Tibial nerve (tissue), 4 donors: ENCODE measurements at regions not wholly inside any gene's neighbourhood (a gene's known extent, or its start where the extent isn't known, plus 50 kb on each side); places are given as distances from the start of the nearest gene placed in this dataset.

Experiments
- EP300 ChIP-seq, 2 donors: sonication (generic); formaldehyde crosslinking; IDR thresholded peaks; one replicate each; pipeline ENCODE4 v1.6.1; 2017; ENCODE audit warnings: antibody characterized with exemption in 2 of 2, mild to moderate bottlenecking in 1 of 2
- POLR2A ChIP-seq, 2 donors: fragments of 450-650 bp; IDR thresholded peaks; one replicate each; pipeline ENCODE4 v1.6.1; 2017; ENCODE audit warnings: antibody characterized with exemption in 2 of 2, mild to moderate bottlenecking in 2 of 2, moderate library complexity in 2 of 2
- TF ChIP-seq, protein P1 (sequence below), 5 experiments: fragments of 200-600 bp in 3 of 5; fragments of 450-650 bp in 2 of 5; sonication (generic) in 3 of 5; IDR thresholded peaks; one replicate each; pipeline ENCODE4 v1.5.1; 2016 to 2019; ENCODE audit warnings: antibody characterized with exemption in 5 of 5, mild to moderate bottlenecking in 3 of 5, moderate library complexity in 2 of 5

DNA sequence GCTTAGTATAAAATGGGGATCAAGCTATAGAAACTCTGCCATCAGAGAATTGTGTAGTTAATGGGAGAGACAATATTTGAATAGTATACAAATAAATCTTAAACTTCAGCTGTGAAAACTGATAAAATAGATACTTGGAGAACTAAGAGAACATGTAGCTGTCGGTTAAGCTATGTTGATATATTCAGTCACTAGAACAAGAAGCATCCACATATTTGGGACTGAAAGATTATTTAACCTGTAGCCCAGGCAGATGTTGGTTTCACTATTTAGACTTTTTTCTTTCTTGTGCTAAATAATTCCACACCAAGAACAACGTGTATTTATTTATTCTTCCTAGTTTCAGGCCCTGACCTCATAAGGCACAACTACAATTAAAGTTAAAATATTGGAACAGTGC lies 521.0 kb upstream of the CCNG1 start:
- TF ChIP-seq POLR2A (IDR thresholded peaks at IDR 0.05) (no peak), EP300 (IDR thresholded peaks at IDR 0.05) (no peak)
- TF ChIP-seq, protein P1, sequence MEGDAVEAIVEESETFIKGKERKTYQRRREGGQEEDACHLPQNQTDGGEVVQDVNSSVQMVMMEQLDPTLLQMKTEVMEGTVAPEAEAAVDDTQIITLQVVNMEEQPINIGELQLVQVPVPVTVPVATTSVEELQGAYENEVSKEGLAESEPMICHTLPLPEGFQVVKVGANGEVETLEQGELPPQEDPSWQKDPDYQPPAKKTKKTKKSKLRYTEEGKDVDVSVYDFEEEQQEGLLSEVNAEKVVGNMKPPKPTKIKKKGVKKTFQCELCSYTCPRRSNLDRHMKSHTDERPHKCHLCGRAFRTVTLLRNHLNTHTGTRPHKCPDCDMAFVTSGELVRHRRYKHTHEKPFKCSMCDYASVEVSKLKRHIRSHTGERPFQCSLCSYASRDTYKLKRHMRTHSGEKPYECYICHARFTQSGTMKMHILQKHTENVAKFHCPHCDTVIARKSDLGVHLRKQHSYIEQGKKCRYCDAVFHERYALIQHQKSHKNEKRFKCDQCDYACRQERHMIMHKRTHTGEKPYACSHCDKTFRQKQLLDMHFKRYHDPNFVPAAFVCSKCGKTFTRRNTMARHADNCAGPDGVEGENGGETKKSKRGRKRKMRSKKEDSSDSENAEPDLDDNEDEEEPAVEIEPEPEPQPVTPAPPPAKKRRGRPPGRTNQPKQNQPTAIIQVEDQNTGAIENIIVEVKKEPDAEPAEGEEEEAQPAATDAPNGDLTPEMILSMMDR (IDR thresholded peaks at IDR 0.05) = no peak
